B cell (primary cell): ENCODE measurements at regions not wholly inside any gene's neighbourhood (a gene's known extent, or its start where the extent isn't known, plus 50 kb on each side); places are given as distances from the start of the nearest gene placed in this dataset.

ENCODE experiments used
- ATAC-seq: fragments of 200-7000 bp; cut with Tn5 transposase; one replicate; pipeline ENCODE4 v1.10.0; 2021; ENCODE audit warnings: low read depth, mild to moderate bottlenecking, moderate number of reproducible peaks, moderate library complexity
- CTCF ChIA-PET: fragments of 350-600 bp; sonication (Branson Sonifier 250); formaldehyde crosslinking; loops from one replicate; lab custom pipeline; 2021; ENCODE audit warnings: antibody characterized with exemption, inconsistent platforms; lab: Charles Lee
- POLR2A ChIA-PET: fragments of 350-600 bp; sonication (Branson Sonifier 250); formaldehyde crosslinking; loops from one replicate; lab custom pipeline; 2021; ENCODE audit warnings: antibody characterized with exemption; lab: Charles Lee
- DNase-seq: peaks from one replicate; pipeline ENCODE4 v3.0.0; 2013
- H2AFZ ChIP-seq: 2 replicates; pipeline ENCODE4 v1.6.1; 2012; ENCODE audit warnings: mild to moderate bottlenecking, low read depth, low read length; ENCODE audit not compliant: insufficient read depth, poor library complexity, severe bottlenecking
- H3K27ac ChIP-seq, 2 donors: 1 replicate in 1 of 2; 2 replicates in 1 of 2; pipeline ENCODE4 v1.5.1; 2012 to 2013; ENCODE audit warnings: low read length in 2 of 2, mild to moderate bottlenecking in 2 of 2, moderate library complexity in 1 of 2
- H3K27me3 ChIP-seq, 4 experiments: fragments of 200-600 bp in 1 of 4; sonication (generic) in 1 of 4; replicated peaks in 1 of 4; 1 replicate in 2 of 4; 2 replicates in 2 of 4; pipeline versions ENCODE4 v1.6.1 to v1.7.0; 2013 to 2016; ENCODE audit warnings: low read length in 3 of 4, mild to moderate bottlenecking in 2 of 4, mixed read lengths in 1 of 4, moderate library complexity in 1 of 4; ENCODE audit not compliant: insufficient read depth in 4 of 4, control insufficient read depth in 3 of 4; ENCODE audit errors: control extremely low read depth in 1 of 4
- H3K36me3 ChIP-seq, 2 experiments: replicated peaks in 1 of 2; 1 replicate in 1 of 2; 2 replicates in 1 of 2; pipeline versions ENCODE4 v1.6.1 to v1.7.1; 2013; ENCODE audit warnings: low read length in 1 of 2; ENCODE audit not compliant: insufficient read depth in 2 of 2, control insufficient read depth in 1 of 2; ENCODE audit errors: control extremely low read depth in 1 of 2, extremely low read depth in 1 of 2
- H3K4me1 ChIP-seq, 2 donors: fragments of 200-600 bp in 1 of 2; sonication (generic) in 1 of 2; 1 replicate in 1 of 2; 2 replicates in 1 of 2; pipeline versions ENCODE4 v1.5.1 to v1.6.1; 2013 to 2017; ENCODE audit warnings: low read length in 2 of 2; ENCODE audit not compliant: control insufficient read depth in 2 of 2, insufficient read depth in 2 of 2
- H3K4me2 ChIP-seq: replicated peaks from 2 replicates; pipeline ENCODE3; 2012; ENCODE audit warnings: mild to moderate bottlenecking, low read depth, low read length; ENCODE audit not compliant: poor library complexity, severe bottlenecking
- H3K4me3 ChIP-seq, 5 experiments: fragments of 200-600 bp in 1 of 5; sonication (generic) in 1 of 5; 1 replicate in 3 of 5; 2 replicates in 2 of 5; pipeline versions ENCODE4 v1.5.1 to v1.7.0; 2011 to 2016; ENCODE audit warnings: low read length in 4 of 5, mild to moderate bottlenecking in 4 of 5, low read depth in 2 of 5, control low read depth in 1 of 5, moderate library complexity in 1 of 5; ENCODE audit not compliant: insufficient read depth in 1 of 5; ENCODE audit errors: control extremely low read depth in 1 of 5, extremely low read depth in 1 of 5
- H3K79me2 ChIP-seq: fragments of 200-600 bp; sonication (generic); one replicate; pipeline ENCODE4 v1.6.0; 2016; ENCODE audit warnings: low read length; ENCODE audit not compliant: control insufficient read depth, insufficient read depth
- H3K9ac ChIP-seq: fragments of 200-600 bp; sonication (generic); 2 replicates; pipeline ENCODE4 v1.6.1; 2017; ENCODE audit warnings: mild to moderate bottlenecking, low read length, moderate library complexity
- H3K9me3 ChIP-seq, 3 donors: one replicate each; pipeline versions ENCODE4 v1.6.1 to v1.7.1; 2013; ENCODE audit warnings: low read length in 2 of 3; ENCODE audit not compliant: control insufficient read depth in 2 of 3, insufficient read depth in 1 of 3; ENCODE audit errors: control extremely low read depth in 1 of 3
- H4K20me1 ChIP-seq: 2 replicates; pipeline ENCODE4 v1.6.0; 2012; ENCODE audit warnings: mild to moderate bottlenecking, low read length; ENCODE audit not compliant: insufficient read depth, control insufficient read depth, poor library complexity, severe bottlenecking
- H3K27ac Mint-ChIP-seq: one replicate; pipeline ENCODE4 v1.8.0; 2021; ENCODE audit warnings: mixed read lengths
- H3K27me3 Mint-ChIP-seq: one replicate; pipeline ENCODE4 v1.8.0; 2021; ENCODE audit warnings: mixed read lengths
- H3K4me1 Mint-ChIP-seq: one replicate; pipeline ENCODE4 v1.8.0; 2021; ENCODE audit warnings: mixed read lengths
- H3K4me3 Mint-ChIP-seq: one replicate; pipeline ENCODE4 v1.8.0; 2021; ENCODE audit warnings: mixed read lengths
- H3K9me3 Mint-ChIP-seq: one replicate; pipeline ENCODE4 v1.8.0; 2022; ENCODE audit warnings: mixed read lengths; ENCODE audit not compliant: insufficient read depth
- CTCF ChIP-seq: fragments of 200-600 bp; IDR thresholded peaks from one replicate; pipeline ENCODE4 v1.8.0; 2022; ENCODE audit warnings: antibody characterized with exemption, mild to moderate bottlenecking
- EZH2 ChIP-seq: IDR thresholded peaks from 2 replicates; pipeline ENCODE4 v1.6.1; 2012; ENCODE audit warnings: borderline replicate concordance, low read depth, mild to moderate bottlenecking, moderate library complexity, low read length; ENCODE audit not compliant: insufficient read depth, poor library complexity, severe bottlenecking
- WGBS: methylation state at CpG from one replicate; pipeline ENCODE4 v1.1.5; 2013; ENCODE audit warnings: missing lambda C conversion rate; ENCODE audit not compliant: insufficient coverage; 5-methylcytosine and 5-hydroxymethylcytosine counted together
- intact Hi-C: fragments of 100-400 bp; cut with micrococcal nuclease; formaldehyde crosslinking; loops from one replicate; pipeline ENCODE4 v1.10.0; 2022

- H3K36me3 ChIP-seq: no peaks in the 10 kb centered on the region
- POLR2A ChIA-PET: no interaction called here
- 78% methylated on average over 1 of the region's 2 CpGs for WGBS
These were observed 103.7 kb upstream of the HNRNPA3 start for GRCh38 chr2:177108890-177109289.

GRCh38 chr2:177114712-177115111, 97.9 kb upstream of the HNRNPA3 start:
- CTCF ChIA-PET: no interaction called here
- POLR2A ChIA-PET: no interaction called here
- Histone ChIP-seq H3K9ac (no peak overlapping the region), H3K36me3 (no peaks in the 10 kb centered on the region), H3K4me3 (no peak overlapping the region), H3K9me3 (no peaks in the 10 kb centered on the region), H3K4me1 (no peaks in the 10 kb centered on the region), H3K27ac (no peak overlapping the region), H3K79me2 (no peaks in the 10 kb centered on the region), H3K27me3 (no peaks in the 10 kb centered on the region), H4K20me1 (no peaks in the 10 kb centered on the region), H2AFZ (no peak overlapping the region), H3K4me2 (no peak overlapping the region)
- WGBS: 83% methylated on average over 1 of the region's 5 CpGs
- Mint-ChIP-seq H3K4me1 (no peaks in the 10 kb centered on the region), H3K9me3 (no peaks in the 10 kb centered on the region), H3K27ac (no peak overlapping the region), H3K27me3 (peaks cover 13% of the 10 kb centered on the region), H3K4me3 (no peak overlapping the region)
- DNase-seq (no peak), ATAC-seq (no peak)
- TF ChIP-seq EZH2 (no peak), CTCF (no peak)
- intact Hi-C loops: no loop called here

More at GRCh38 chr2:177108890-177109289, 103.7 kb upstream of the HNRNPA3 start:
- no peak overlapping the region for H3K4me3 Mint-ChIP-seq
- no peak overlapping the region for H3K27ac ChIP-seq
- CTCF ChIA-PET: no interaction called here
- no peak overlapping the region for H3K4me2 ChIP-seq
- no peaks in the 10 kb centered on the region for H3K4me1 Mint-ChIP-seq
- peaks cover 21% of the 10 kb centered on the region for H3K27me3 Mint-ChIP-seq
- no peak overlapping the region for H3K4me3 ChIP-seq
- no peaks in the 10 kb centered on the region for H3K4me1 ChIP-seq
- H3K27ac Mint-ChIP-seq: no peak overlapping the region
- H4K20me1 ChIP-seq: no peaks in the 10 kb centered on the region
- no peaks in the 10 kb centered on the region for H3K9me3 ChIP-seq
- H2AFZ ChIP-seq: no peak overlapping the region
- H3K79me2 ChIP-seq: no peaks in the 10 kb centered on the region
- H3K9ac ChIP-seq: no peak overlapping the region
- intact Hi-C loops: no loop called here
- ATAC-seq (no peak), DNase-seq (no peak)
- H3K9me3 Mint-ChIP-seq: no peaks in the 10 kb centered on the region
- TF ChIP-seq EZH2 (no peak), CTCF (no peak)
- no peaks in the 10 kb centered on the region for H3K27me3 ChIP-seq
